Left renal pelvis (tissue), 4 donors: ENCODE measurements at regions not wholly inside any gene's neighbourhood (a gene's known extent, or its start where the extent isn't known, plus 50 kb on each side); places are given as distances from the start of the nearest gene placed in this dataset.
"Not testable (repeated sequence)": the region's sequence is repeated elsewhere in the genome, so short reads cannot be mapped to it uniquely, and the experiment has no call there.

ENCODE experiments used
- DNase-seq, 4 donors: peaks; one replicate each; pipeline ENCODE4 v3.0.0-alpha.2; 2013; ENCODE audit warnings: low read depth in 4 of 4, low spot score in 3 of 4

- DNase-seq, result not testable (repeated sequence)
Measured at GRCh38 chr13:63712159-63712558, 2296.5 kb upstream of the PCDH20 start.

GRCh38 chr13:63706751-63707150 is 2291.1 kb upstream of the PCDH20 start:
- DNase-seq, result no peak

DNA sequence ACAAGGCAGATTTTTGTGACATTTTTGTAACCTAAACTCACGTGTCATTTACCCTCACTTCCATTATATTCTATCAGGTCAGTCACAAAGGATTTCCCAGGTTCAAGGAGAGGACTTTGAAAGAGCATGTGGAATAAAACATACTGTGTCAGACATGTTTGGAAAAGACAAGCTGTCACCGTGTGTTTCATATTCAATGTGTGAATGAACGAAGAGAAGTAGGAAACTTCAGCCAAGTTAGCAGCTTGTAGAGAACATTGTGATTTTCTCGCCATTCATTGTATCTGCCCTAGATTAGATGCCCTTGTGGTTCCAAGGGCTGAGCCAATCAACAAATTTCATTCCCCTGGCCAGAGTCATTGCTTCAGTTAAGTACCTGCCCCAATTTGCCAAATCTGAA is 2288.9 kb upstream of the PCDH20 start:
- DNase-seq, result no peak

DNA sequence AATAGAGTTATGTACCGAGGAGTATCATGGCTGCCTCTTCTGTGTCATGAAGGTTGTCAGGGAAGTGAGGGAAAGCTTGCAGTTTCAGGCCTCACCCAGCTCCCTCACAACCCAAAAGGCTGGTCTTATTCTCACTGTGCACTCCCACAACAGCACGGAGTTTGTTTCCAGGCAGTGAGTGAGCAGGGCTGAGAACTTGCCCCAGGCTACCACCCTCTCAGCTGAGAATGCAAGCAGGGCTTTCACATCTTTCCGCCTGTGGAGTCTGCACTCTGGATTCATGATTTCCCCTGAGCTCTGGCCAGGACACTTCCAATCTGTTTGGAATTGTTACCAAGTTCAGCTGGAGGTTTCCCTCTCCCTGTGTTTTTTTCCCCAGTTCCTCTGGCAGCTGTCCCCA is 2284.7 kb upstream of the PCDH20 start:
- no peak for DNase-seq

DNA sequence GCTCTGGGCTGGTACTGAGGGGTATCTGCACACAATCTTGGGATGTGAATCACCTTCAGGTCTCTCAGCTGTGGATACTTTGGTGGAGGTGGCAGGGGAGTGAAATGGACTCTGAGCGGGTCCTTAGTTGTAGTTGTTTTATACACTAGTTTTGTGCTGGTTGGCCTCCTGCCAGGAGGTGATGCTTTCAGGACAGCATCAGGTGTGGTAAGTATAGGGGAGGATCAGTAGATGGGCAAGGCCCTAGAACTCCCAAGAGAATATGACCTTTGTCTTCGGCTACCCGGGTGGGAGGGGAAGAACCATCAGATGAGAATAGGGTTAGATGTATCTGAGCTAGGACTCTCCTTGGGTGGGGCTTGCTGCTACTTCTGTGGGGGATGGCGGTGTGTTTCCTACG is 2284.3 kb upstream of the PCDH20 start:
- no peak for DNase-seq

DNA sequence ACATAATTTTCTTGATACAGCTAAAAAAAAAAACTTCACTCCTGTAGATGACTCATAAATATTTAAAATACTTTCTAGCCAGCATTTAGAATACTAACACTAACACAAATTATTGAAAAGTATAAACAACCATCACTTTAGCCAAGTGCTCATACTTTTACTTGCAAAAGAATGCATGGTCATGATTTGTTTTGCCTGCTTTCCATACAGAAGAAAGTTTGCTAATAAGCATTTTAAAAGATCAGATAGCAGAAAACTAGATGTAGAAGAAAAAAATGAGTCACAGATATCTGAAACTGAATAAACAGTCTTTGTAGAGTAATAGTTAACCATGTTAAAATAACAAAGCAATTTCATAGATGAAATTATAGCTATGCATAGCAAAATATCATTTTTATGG is 2280.4 kb upstream of the PCDH20 start:
- no peak for DNase-seq

- no peak for DNase-seq
Measured at GRCh38 chr13:63693696-63694095, 2278.0 kb upstream of the PCDH20 start.

- DNase-seq, result no peak
Measured at GRCh38 chr13:63691474-63691873, 2275.8 kb upstream of the PCDH20 start.

GRCh38 chr13:63690672-63691071 is 2275.0 kb upstream of the PCDH20 start:
- no peak for DNase-seq

GRCh38 chr13:63684822-63685221 is 2269.2 kb upstream of the PCDH20 start:
- no peak for DNase-seq

- no peak for DNase-seq
Measured at GRCh38 chr13:63680704-63681103, 2265.1 kb upstream of the PCDH20 start.

DNA sequence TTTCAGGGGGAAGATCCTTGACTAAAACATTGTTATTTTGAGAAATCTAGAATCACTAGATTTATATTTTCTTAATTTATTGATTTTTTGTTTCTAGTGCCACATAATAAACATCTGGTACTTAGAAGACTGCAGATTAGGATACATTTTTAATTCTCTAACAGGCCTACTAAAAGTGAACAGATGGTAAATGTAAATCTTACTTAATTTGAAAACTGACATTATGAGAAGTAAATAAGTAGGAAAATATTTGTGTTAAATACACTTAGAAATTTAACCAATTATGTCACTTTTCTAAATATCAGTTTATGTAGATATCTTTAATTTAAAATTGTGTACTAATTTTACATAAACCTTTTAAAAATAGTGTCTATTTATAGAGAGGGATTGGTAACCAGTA is 2255.6 kb upstream of the PCDH20 start:
- DNase-seq, result no peak

- DNase-seq, result no peak
Measured at GRCh38 chr13:63651394-63651793, 2235.7 kb upstream of the PCDH20 start.

GRCh38 chr13:63643543-63643942 is 2227.9 kb upstream of the PCDH20 start:
- DNase-seq, result no peak

GRCh38 chr13:63636316-63636993 is 2220.8 kb upstream of the PCDH20 start:
- DNase-seq, result no peak

DNA sequence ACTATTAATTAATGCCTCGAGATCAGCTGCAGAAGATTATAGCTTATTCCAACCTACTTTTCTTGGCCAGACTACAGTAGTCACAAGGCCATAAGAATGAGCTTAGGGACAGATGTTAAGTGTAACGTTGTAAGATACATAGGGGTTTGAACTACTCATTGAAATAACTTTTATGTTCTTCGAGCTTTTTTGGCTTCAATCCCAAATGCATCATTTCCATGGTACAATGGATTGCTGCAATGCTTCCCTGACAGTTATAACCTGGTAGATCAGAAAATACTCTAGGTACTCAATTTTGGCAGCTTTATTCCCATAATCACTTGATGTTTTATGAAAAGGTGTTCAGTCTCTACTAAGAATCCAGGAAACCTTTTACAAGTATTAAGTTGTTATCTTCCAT is 2216.7 kb upstream of the PCDH20 start:
- DNase-seq, result no peak

DNA sequence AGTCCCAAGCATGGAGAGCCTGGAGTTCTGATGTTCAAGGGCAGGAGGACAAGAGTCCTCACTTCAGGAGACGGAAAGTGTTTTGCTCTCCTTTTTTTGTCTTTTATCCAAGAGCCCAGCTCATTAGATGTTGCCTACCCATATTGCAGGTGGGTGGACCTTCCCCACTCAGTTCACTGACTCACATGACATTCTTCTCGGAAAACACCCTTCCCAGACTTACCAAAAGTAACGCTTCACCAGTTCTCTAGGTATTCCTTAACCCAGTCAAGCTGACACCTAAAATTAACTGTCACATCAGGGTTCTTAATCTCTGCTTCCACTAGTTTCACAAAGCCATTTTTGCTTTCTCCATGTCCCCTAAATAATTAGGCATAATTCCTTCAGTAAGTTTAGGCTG is 2215.4 kb upstream of the PCDH20 start:
- DNase-seq, result no peak

GRCh38 chr13:63629591-63629990 is 2213.9 kb upstream of the PCDH20 start:
- DNase-seq, result no peak

DNA sequence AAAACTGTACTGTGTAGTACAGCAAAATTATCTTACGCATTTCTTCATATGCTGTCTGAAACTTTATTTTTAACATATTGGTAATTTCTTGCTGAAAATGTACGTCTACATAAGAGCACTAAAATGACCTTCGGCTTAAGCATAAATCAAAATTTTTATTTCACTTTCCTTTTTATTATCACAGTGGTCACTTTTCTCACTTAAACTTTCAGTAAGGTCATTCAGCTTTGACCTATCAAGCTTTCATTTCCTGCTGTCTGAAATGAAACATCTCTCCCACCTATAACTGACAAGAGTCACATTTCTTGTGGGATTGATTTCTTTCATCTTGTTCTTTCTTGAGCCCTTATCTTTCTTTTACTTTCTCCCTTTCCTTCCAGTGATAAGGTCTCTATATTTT is 2212.7 kb upstream of the PCDH20 start:
- DNase-seq, result no peak

GRCh38 chr13:63625869-63626268 is 2210.2 kb upstream of the PCDH20 start:
- no peak for DNase-seq

- no peak for DNase-seq
Measured at GRCh38 chr13:63614874-63615612, 2199.4 kb upstream of the PCDH20 start.

GRCh38 chr13:63607153-63607552 is 2191.5 kb upstream of the PCDH20 start:
- DNase-seq, result no peak
